ENCODE measurements at regions not wholly inside any gene's neighbourhood (a gene's known extent, or its start where the extent isn't known, plus 50 kb on each side); places are given as distances from the start of the nearest gene placed in this dataset.

- TF ChIP-seq, protein P1, sequence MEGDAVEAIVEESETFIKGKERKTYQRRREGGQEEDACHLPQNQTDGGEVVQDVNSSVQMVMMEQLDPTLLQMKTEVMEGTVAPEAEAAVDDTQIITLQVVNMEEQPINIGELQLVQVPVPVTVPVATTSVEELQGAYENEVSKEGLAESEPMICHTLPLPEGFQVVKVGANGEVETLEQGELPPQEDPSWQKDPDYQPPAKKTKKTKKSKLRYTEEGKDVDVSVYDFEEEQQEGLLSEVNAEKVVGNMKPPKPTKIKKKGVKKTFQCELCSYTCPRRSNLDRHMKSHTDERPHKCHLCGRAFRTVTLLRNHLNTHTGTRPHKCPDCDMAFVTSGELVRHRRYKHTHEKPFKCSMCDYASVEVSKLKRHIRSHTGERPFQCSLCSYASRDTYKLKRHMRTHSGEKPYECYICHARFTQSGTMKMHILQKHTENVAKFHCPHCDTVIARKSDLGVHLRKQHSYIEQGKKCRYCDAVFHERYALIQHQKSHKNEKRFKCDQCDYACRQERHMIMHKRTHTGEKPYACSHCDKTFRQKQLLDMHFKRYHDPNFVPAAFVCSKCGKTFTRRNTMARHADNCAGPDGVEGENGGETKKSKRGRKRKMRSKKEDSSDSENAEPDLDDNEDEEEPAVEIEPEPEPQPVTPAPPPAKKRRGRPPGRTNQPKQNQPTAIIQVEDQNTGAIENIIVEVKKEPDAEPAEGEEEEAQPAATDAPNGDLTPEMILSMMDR (IDR thresholded peaks at IDR 0.05; ENCODE audit: insufficient read depth, missing control alignments) = no peak
- DNase-seq (ENCODE audit: insufficient read length, low spot score) = no peak
- FAIRE-seq = no peak
These were observed 59.0 kb downstream of the RPS29 start for GRCh38 chr14:49527221-49527620.

DNA sequence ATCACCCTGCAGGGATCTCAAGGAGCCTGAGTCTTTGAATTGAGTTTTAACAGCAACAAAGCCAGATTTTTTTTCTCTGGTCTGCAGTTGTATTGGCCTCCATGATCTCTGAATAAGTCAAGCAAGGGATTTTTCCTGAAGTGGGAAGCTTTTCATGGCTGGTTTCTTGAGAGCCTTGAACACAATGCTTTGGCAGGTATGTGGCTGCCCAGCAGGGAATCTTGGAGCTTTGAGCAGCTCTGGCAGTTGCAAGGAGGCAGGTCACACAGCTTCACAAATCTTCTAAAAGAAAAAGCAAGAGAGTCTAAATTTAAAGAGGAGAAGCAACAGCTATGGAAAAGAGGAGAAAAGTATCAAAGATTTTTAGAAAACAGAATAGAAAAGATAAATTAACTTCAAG, 60.1 kb downstream of the RPS29 start:
- FAIRE-seq = no peak
- DNase-seq (ENCODE audit: insufficient read length, low spot score) = no peak
- TF ChIP-seq, protein P1 (IDR thresholded peaks at IDR 0.05; ENCODE audit: insufficient read depth, missing control alignments) = no peak

GRCh38 chr14:49516286-49516685, 69.9 kb downstream of the RPS29 start:
- FAIRE-seq (no peak), DNase-seq (ENCODE audit: insufficient read length, low spot score) (no peak)
- TF ChIP-seq, protein P1 (IDR thresholded peaks at IDR 0.05; ENCODE audit: insufficient read depth, missing control alignments) = no peak

GRCh38 chr14:49512571-49512970, 73.6 kb downstream of the RPS29 start:
- no peak for DNase-seq (ENCODE audit: insufficient read length, low spot score)
- TF ChIP-seq, protein P1 (IDR thresholded peaks at IDR 0.05; ENCODE audit: insufficient read depth, missing control alignments) = no peak
- FAIRE-seq = no peak

GRCh38 chr14:49512147-49512551, 74.0 kb downstream of the RPS29 start:
- FAIRE-seq (no peak), DNase-seq (ENCODE audit: insufficient read length, low spot score) (no peak)
- TF ChIP-seq, protein P1 (IDR thresholded peaks at IDR 0.05; ENCODE audit: insufficient read depth, missing control alignments) = no peak

DNA sequence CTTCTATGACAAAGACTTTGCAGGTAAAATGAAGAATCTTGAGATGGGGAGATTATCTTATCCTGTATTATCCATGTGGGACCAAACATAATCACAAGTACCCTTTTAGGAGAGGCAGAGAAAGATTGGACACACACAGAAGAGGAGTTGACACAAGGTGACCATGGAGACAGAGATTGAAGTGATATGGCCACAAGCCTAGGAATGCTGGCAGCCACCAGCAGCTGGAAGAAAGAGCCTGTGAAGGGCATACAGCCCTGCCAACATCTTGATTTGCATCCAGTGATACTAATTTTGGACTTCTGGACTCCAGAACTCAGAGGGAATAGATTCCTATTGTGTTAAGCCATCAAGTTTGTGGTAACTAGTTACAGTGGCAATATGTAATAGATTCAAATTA, 78.1 kb downstream of the RPS29 start:
- no peak for FAIRE-seq
- DNase-seq (ENCODE audit: insufficient read length, low spot score) = no peak
- TF ChIP-seq, protein P1 (IDR thresholded peaks at IDR 0.05; ENCODE audit: insufficient read depth, missing control alignments) = no peak

- TF ChIP-seq, protein P1 (IDR thresholded peaks at IDR 0.05; ENCODE audit: insufficient read depth, missing control alignments) = no peak
- no peak for FAIRE-seq
- DNase-seq (ENCODE audit: insufficient read length, low spot score) = no peak
These were observed 79.5 kb downstream of the RPS29 start for GRCh38 chr14:49506650-49507049.
